Tongue (tissue), 1 donor: ENCODE measurements at regions not wholly inside any gene's neighbourhood (a gene's known extent, or its start where the extent isn't known, plus 50 kb on each side); places are given as distances from the start of the nearest gene placed in this dataset.
A peak's percentile ranks its signal among the peaks of the same experiment; 100 is the strongest.

ENCODE experiments used
- DNase-seq: peaks from one replicate; pipeline ENCODE4 v3.0.0-alpha.2; 2015

- DNase-seq = no peak
Observed at GRCh38 chr1:5750186-5751162, 241.8 kb downstream of the NPHP4 start.

- DNase-seq = no peak
Observed at GRCh38 chr1:5748286-5749225, 243.7 kb downstream of the NPHP4 start.

- DNase-seq = no peak
Observed at GRCh38 chr1:5747426-5748285, 244.6 kb downstream of the NPHP4 start.

- DNase-seq = no peak
Observed at GRCh38 chr1:5746611-5747425, 245.4 kb downstream of the NPHP4 start.

GRCh38 chr1:5745800-5746610 is 246.2 kb downstream of the NPHP4 start:
- peak; percentile 84 for DNase-seq

GRCh38 chr1:5744911-5745799 is 247.1 kb downstream of the NPHP4 start:
- DNase-seq = peak; percentile 70

- no peak for DNase-seq
Observed at GRCh38 chr1:5744341-5744740, 247.9 kb downstream of the NPHP4 start.

GRCh38 chr1:5743435-5744095 is 248.7 kb downstream of the NPHP4 start:
- no peak for DNase-seq

GRCh38 chr1:5742801-5743200 is 249.4 kb downstream of the NPHP4 start:
- no peak for DNase-seq

GRCh38 chr1:5742032-5742431 is 250.2 kb downstream of the NPHP4 start:
- no peak for DNase-seq

GRCh38 chr1:5740865-5741860 is 251.1 kb downstream of the NPHP4 start:
- no peak for DNase-seq

- no peak for DNase-seq
Observed at GRCh38 chr1:5740450-5740849, 251.8 kb downstream of the NPHP4 start.

- DNase-seq = no peak
Observed at GRCh38 chr1:5739561-5740078, 252.6 kb downstream of the NPHP4 start.

- no peak for DNase-seq
Observed at GRCh38 chr1:5738911-5739462, 253.2 kb downstream of the NPHP4 start.

- DNase-seq = no peak
Observed at GRCh38 chr1:5737081-5737480, 255.1 kb downstream of the NPHP4 start.

- no peak for DNase-seq
Observed at GRCh38 chr1:5734996-5735395, 257.2 kb downstream of the NPHP4 start.

- no peak for DNase-seq
Observed at GRCh38 chr1:5734414-5734813, 257.8 kb downstream of the NPHP4 start.
